ENCODE measurements at regions not wholly inside any gene's neighbourhood (a gene's known extent, or its start where the extent isn't known, plus 50 kb on each side); places are given as distances from the start of the nearest gene placed in this dataset.
"Not testable (repeated sequence)": the region's sequence is repeated elsewhere in the genome, so short reads cannot be mapped to it uniquely, and the experiment has no call there.

- Histone ChIP-seq H3K36me3 (ENCODE audit: control insufficient read depth, insufficient read depth, low read length) (no peaks in the 10 kb centered on the region), H3K27me3 (replicated peaks; ENCODE audit: control insufficient read depth, insufficient read depth, low read length, poor library complexity, severe bottlenecking) (no peaks in the 10 kb centered on the region), H3K4me1 (ENCODE audit: control insufficient read depth, insufficient read depth, low read length, poor library complexity, severe bottlenecking) (no peaks in the 10 kb centered on the region), H3K27ac (ENCODE audit: insufficient read depth, low read length, poor library complexity, severe bottlenecking) (no peak overlapping the region), H3K9me3 (ENCODE audit: control insufficient read depth, low read length) (no peaks in the 10 kb centered on the region), H3K4me3 (ENCODE audit: insufficient read depth, low read depth, low read length, poor library complexity, severe bottlenecking) (no peak overlapping the region)
- no peak for DNase-seq
Measured at GRCh38 chr9:119698535-119698934, 329.3 kb upstream of the BRINP1 start.

- Histone ChIP-seq H3K36me3 (ENCODE audit: control insufficient read depth, insufficient read depth, low read length) (no peaks in the 10 kb centered on the region), H3K27me3 (replicated peaks; ENCODE audit: control insufficient read depth, insufficient read depth, low read length, poor library complexity, severe bottlenecking) (no peaks in the 10 kb centered on the region), H3K4me1 (ENCODE audit: control insufficient read depth, insufficient read depth, low read length, poor library complexity, severe bottlenecking) (no peaks in the 10 kb centered on the region), H3K27ac (ENCODE audit: insufficient read depth, low read length, poor library complexity, severe bottlenecking) (no peak overlapping the region), H3K9me3 (ENCODE audit: control insufficient read depth, low read length) (no peaks in the 10 kb centered on the region), H3K4me3 (ENCODE audit: insufficient read depth, low read depth, low read length, poor library complexity, severe bottlenecking) (no peak overlapping the region)
- no peak for DNase-seq
Measured at GRCh38 chr9:119697996-119698395, 328.8 kb upstream of the BRINP1 start.

GRCh38 chr9:119689879-119690278 is 320.6 kb upstream of the BRINP1 start:
- no peaks in the 10 kb centered on the region for H3K9me3 ChIP-seq (ENCODE audit: control insufficient read depth, low read length)
- H3K4me3 ChIP-seq (ENCODE audit: insufficient read depth, low read depth, low read length, poor library complexity, severe bottlenecking) = no peak overlapping the region
- no peaks in the 10 kb centered on the region for H3K27me3 ChIP-seq (replicated peaks; ENCODE audit: control insufficient read depth, insufficient read depth, low read length, poor library complexity, severe bottlenecking)
- DNase-seq = no peak
- no peaks in the 10 kb centered on the region for H3K4me1 ChIP-seq (ENCODE audit: control insufficient read depth, insufficient read depth, low read length, poor library complexity, severe bottlenecking)
- no peak overlapping the region for H3K27ac ChIP-seq (ENCODE audit: insufficient read depth, low read length, poor library complexity, severe bottlenecking)
- H3K36me3 ChIP-seq (ENCODE audit: control insufficient read depth, insufficient read depth, low read length) = no peaks in the 10 kb centered on the region

GRCh38 chr9:119688547-119688946 is 319.3 kb upstream of the BRINP1 start:
- DNase-seq = no peak
- no peak overlapping the region for H3K4me3 ChIP-seq (ENCODE audit: insufficient read depth, low read depth, low read length, poor library complexity, severe bottlenecking)
- H3K4me1 ChIP-seq (ENCODE audit: control insufficient read depth, insufficient read depth, low read length, poor library complexity, severe bottlenecking) = no peaks in the 10 kb centered on the region
- H3K27ac ChIP-seq (ENCODE audit: insufficient read depth, low read length, poor library complexity, severe bottlenecking) = no peak overlapping the region
- no peaks in the 10 kb centered on the region for H3K36me3 ChIP-seq (ENCODE audit: control insufficient read depth, insufficient read depth, low read length)
- no peaks in the 10 kb centered on the region for H3K9me3 ChIP-seq (ENCODE audit: control insufficient read depth, low read length)
- no peaks in the 10 kb centered on the region for H3K27me3 ChIP-seq (replicated peaks; ENCODE audit: control insufficient read depth, insufficient read depth, low read length, poor library complexity, severe bottlenecking)

GRCh38 chr9:119677811-119678505 is 308.7 kb upstream of the BRINP1 start:
- H3K36me3 ChIP-seq (ENCODE audit: control insufficient read depth, insufficient read depth, low read length) = no peaks in the 10 kb centered on the region
- no peaks in the 10 kb centered on the region for H3K27me3 ChIP-seq (replicated peaks; ENCODE audit: control insufficient read depth, insufficient read depth, low read length, poor library complexity, severe bottlenecking)
- H3K9me3 ChIP-seq (ENCODE audit: control insufficient read depth, low read length) = no peaks in the 10 kb centered on the region
- no peak for DNase-seq
- H3K4me3 ChIP-seq (ENCODE audit: insufficient read depth, low read depth, low read length, poor library complexity, severe bottlenecking) = no peak overlapping the region
- no peaks in the 10 kb centered on the region for H3K4me1 ChIP-seq (ENCODE audit: control insufficient read depth, insufficient read depth, low read length, poor library complexity, severe bottlenecking)
- H3K27ac ChIP-seq (ENCODE audit: insufficient read depth, low read length, poor library complexity, severe bottlenecking) = no peak overlapping the region

GRCh38 chr9:119675951-119676350 is 306.7 kb upstream of the BRINP1 start:
- Histone ChIP-seq H3K36me3 (ENCODE audit: control insufficient read depth, insufficient read depth, low read length) (no peaks in the 10 kb centered on the region), H3K27ac (ENCODE audit: insufficient read depth, low read length, poor library complexity, severe bottlenecking) (no peak overlapping the region), H3K4me1 (ENCODE audit: control insufficient read depth, insufficient read depth, low read length, poor library complexity, severe bottlenecking) (no peaks in the 10 kb centered on the region), H3K4me3 (ENCODE audit: insufficient read depth, low read depth, low read length, poor library complexity, severe bottlenecking) (no peak overlapping the region), H3K9me3 (ENCODE audit: control insufficient read depth, low read length) (no peaks in the 10 kb centered on the region), H3K27me3 (replicated peaks; ENCODE audit: control insufficient read depth, insufficient read depth, low read length, poor library complexity, severe bottlenecking) (no peaks in the 10 kb centered on the region)
- no peak for DNase-seq

GRCh38 chr9:119672763-119673162 is 303.5 kb upstream of the BRINP1 start:
- H3K9me3 ChIP-seq (ENCODE audit: control insufficient read depth, low read length); H3K27ac ChIP-seq (ENCODE audit: insufficient read depth, low read length, poor library complexity, severe bottlenecking); H3K4me1 ChIP-seq (ENCODE audit: control insufficient read depth, insufficient read depth, low read length, poor library complexity, severe bottlenecking); H3K4me3 ChIP-seq (ENCODE audit: insufficient read depth, low read depth, low read length, poor library complexity, severe bottlenecking); DNase-seq; H3K36me3 ChIP-seq (ENCODE audit: control insufficient read depth, insufficient read depth, low read length); H3K27me3 ChIP-seq (replicated peaks; ENCODE audit: control insufficient read depth, insufficient read depth, low read length, poor library complexity, severe bottlenecking): not testable (repeated sequence)

GRCh38 chr9:119667916-119668315 is 298.7 kb upstream of the BRINP1 start:
- Histone ChIP-seq H3K4me3 (ENCODE audit: insufficient read depth, low read depth, low read length, poor library complexity, severe bottlenecking) (no peak overlapping the region), H3K27me3 (replicated peaks; ENCODE audit: control insufficient read depth, insufficient read depth, low read length, poor library complexity, severe bottlenecking) (no peaks in the 10 kb centered on the region), H3K9me3 (ENCODE audit: control insufficient read depth, low read length) (no peaks in the 10 kb centered on the region), H3K4me1 (ENCODE audit: control insufficient read depth, insufficient read depth, low read length, poor library complexity, severe bottlenecking) (no peaks in the 10 kb centered on the region), H3K27ac (ENCODE audit: insufficient read depth, low read length, poor library complexity, severe bottlenecking) (no peak overlapping the region), H3K36me3 (ENCODE audit: control insufficient read depth, insufficient read depth, low read length) (no peaks in the 10 kb centered on the region)
- DNase-seq = no peak

GRCh38 chr9:119667163-119667562 is 297.9 kb upstream of the BRINP1 start:
- Histone ChIP-seq H3K4me1 (ENCODE audit: control insufficient read depth, insufficient read depth, low read length, poor library complexity, severe bottlenecking) (no peaks in the 10 kb centered on the region), H3K4me3 (ENCODE audit: insufficient read depth, low read depth, low read length, poor library complexity, severe bottlenecking) (no peak overlapping the region), H3K27me3 (replicated peaks; ENCODE audit: control insufficient read depth, insufficient read depth, low read length, poor library complexity, severe bottlenecking) (no peaks in the 10 kb centered on the region), H3K36me3 (ENCODE audit: control insufficient read depth, insufficient read depth, low read length) (no peaks in the 10 kb centered on the region), H3K27ac (ENCODE audit: insufficient read depth, low read length, poor library complexity, severe bottlenecking) (no peak overlapping the region), H3K9me3 (ENCODE audit: control insufficient read depth, low read length) (no peaks in the 10 kb centered on the region)
- no peak for DNase-seq

GRCh38 chr9:119662329-119662728 is 293.1 kb upstream of the BRINP1 start:
- H3K9me3 ChIP-seq (ENCODE audit: control insufficient read depth, low read length) = no peaks in the 10 kb centered on the region
- H3K4me1 ChIP-seq (ENCODE audit: control insufficient read depth, insufficient read depth, low read length, poor library complexity, severe bottlenecking) = no peaks in the 10 kb centered on the region
- DNase-seq = no peak
- no peaks in the 10 kb centered on the region for H3K36me3 ChIP-seq (ENCODE audit: control insufficient read depth, insufficient read depth, low read length)
- no peaks in the 10 kb centered on the region for H3K27me3 ChIP-seq (replicated peaks; ENCODE audit: control insufficient read depth, insufficient read depth, low read length, poor library complexity, severe bottlenecking)
- no peak overlapping the region for H3K4me3 ChIP-seq (ENCODE audit: insufficient read depth, low read depth, low read length, poor library complexity, severe bottlenecking)
- H3K27ac ChIP-seq (ENCODE audit: insufficient read depth, low read length, poor library complexity, severe bottlenecking) = no peak overlapping the region

Data from effector memory CD4-positive, alpha-beta T cell (primary cell).